Thyroid gland (tissue), 4 donors: ENCODE measurements at regions not wholly inside any gene's neighbourhood (a gene's known extent, or its start where the extent isn't known, plus 50 kb on each side); places are given as distances from the start of the nearest gene placed in this dataset.

Experiments used
- DNase-seq, 2 donors: peaks; one replicate each; pipeline ENCODE4 v3.0.0-alpha.2; 2019
- H3K27ac ChIP-seq, 3 donors: fragments of 200-600 bp; sonication (generic); 1 replicate in 2 of 3; 2 replicates in 1 of 3; pipeline ENCODE4 v1.5.1; 2016 to 2019; ENCODE audit warnings: mild to moderate bottlenecking in 1 of 3, moderate library complexity in 1 of 3
- H3K27me3 ChIP-seq: fragments of 200-600 bp; sonication (generic); one replicate; pipeline ENCODE4 v1.5.1; 2019
- H3K36me3 ChIP-seq, 2 donors: fragments of 200-600 bp; sonication (generic); one replicate each; pipeline ENCODE4 v1.5.1; 2016 to 2019
- H3K4me1 ChIP-seq, 2 donors: fragments of 200-600 bp; sonication (generic); one replicate each; pipeline ENCODE4 v1.5.1; 2017 to 2019
- H3K4me3 ChIP-seq, 3 donors: fragments of 200-600 bp; sonication (generic); replicated peaks in 1 of 3; 1 replicate in 2 of 3; 2 replicates in 1 of 3; pipeline ENCODE4 v1.5.1; 2016; ENCODE audit warnings: mild to moderate bottlenecking in 1 of 3
- H3K9me3 ChIP-seq: fragments of 200-600 bp; sonication (generic); one replicate; pipeline ENCODE4 v1.5.1; 2017
- CTCF ChIP-seq, 6 experiments: fragments of 200-600 bp in 3 of 6; fragments of 450-650 bp in 3 of 6; sonication (generic) in 3 of 6; IDR thresholded peaks; one replicate each; pipeline ENCODE4 v1.5.1; 2016 to 2019; ENCODE audit warnings: antibody characterized with exemption in 6 of 6, mild to moderate bottlenecking in 2 of 6, inconsistent platforms in 1 of 6, moderate library complexity in 1 of 6
- POLR2A ChIP-seq, 2 donors: fragments of 450-650 bp; IDR thresholded peaks; one replicate each; pipeline ENCODE4 v1.6.1; 2017; ENCODE audit warnings: antibody characterized with exemption in 2 of 2, mild to moderate bottlenecking in 2 of 2, moderate library complexity in 1 of 2
- WGBS, 2 donors: methylation state at CpG; one replicate each; pipeline ENCODE4 v1.1.5; 2017; 5-methylcytosine and 5-hydroxymethylcytosine counted together
- intact Hi-C: fragments of 100-400 bp; cut with DNase I; formaldehyde crosslinking; loops from one replicate; pipeline ENCODE4 v1.15.1; 2023

DNA sequence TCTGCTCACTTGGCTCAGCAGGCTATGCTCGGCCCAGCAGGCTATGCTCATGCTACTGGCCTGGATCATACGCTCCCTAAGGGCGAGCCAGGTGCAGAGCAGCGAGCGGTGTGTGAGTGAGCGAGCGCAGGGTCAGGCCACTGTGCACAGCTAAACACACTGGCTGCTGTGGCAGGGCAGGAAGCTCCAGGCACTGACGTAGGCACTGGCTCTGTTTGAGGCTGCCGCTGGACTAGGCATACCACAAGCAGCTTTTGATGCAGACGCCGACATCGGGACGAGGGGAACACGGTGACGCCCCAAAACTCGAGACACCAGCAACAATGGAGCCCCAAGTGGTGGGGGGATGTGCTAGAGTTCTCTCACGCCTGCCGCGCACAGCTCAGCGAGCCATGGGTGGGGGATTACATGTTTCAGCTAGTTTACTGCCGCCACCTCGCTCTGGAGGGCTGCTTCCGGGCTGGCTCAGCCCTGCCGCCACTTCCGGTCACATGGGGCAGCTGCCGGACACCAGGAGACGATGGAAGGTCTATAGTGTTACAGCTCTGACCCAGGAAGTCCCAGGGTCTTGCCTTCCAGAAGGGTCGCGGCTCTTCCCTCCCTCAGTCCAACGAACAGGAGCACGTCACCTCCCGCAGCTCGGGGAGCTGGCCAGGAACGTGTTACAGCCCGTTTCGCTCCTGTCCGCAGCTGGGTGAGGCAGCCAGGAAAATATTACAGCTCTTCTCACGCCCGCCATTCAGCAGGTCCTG, 1176.9 kb upstream of the LRRTM1 start:
- WGBS, 2 donors = 92 to 95% methylated on average over 31 to 39 of the region's 39 CpGs
- no peaks in the 10 kb centered on the region for H3K27me3 ChIP-seq
- no peak overlapping the region for H3K27ac ChIP-seq
- no peak for DNase-seq
- TF ChIP-seq POLR2A (IDR thresholded peaks at IDR 0.05) (no peak), CTCF (IDR thresholded peaks at IDR 0.05) (no peak)
- H3K36me3 ChIP-seq = no peaks in the 10 kb centered on the region
- H3K4me1 ChIP-seq = no peaks in the 10 kb centered on the region
- intact Hi-C loops = no loop called here
- H3K9me3 ChIP-seq = no peaks in the 10 kb centered on the region
- no peak overlapping the region for H3K4me3 ChIP-seq

DNA sequence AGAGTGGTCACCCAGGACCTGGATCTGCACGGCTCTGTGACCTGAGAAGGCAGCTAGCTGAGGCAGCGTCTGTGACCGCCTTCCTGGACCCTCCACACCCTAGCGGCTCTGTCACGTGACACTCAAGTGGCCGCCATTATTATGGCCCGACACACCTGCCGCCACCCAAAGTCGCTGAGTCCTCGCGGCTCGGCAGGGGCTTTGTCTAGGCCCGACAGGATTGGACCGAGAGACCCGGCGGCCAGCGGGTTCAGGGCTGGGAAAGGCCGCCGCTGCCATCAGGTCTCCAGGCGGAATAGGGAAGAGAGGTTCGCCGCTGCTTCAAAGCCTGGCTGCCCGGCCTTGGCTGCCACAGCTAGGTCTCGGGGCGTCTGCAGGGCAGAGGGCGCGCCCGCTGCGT, 1162.5 kb upstream of the LRRTM1 start:
- TF ChIP-seq POLR2A (IDR thresholded peaks at IDR 0.05) (no peak), CTCF (IDR thresholded peaks at IDR 0.05) (no peak)
- no peaks in the 10 kb centered on the region for H3K9me3 ChIP-seq
- H3K36me3 ChIP-seq = no peaks in the 10 kb centered on the region
- intact Hi-C loops = no loop called here
- 93 to 97% methylated on average over 29 of the region's 29 CpGs for WGBS, 2 donors
- no peaks in the 10 kb centered on the region for H3K27me3 ChIP-seq
- H3K4me3 ChIP-seq = no peak overlapping the region
- H3K4me1 ChIP-seq = no peaks in the 10 kb centered on the region
- no peak overlapping the region for H3K27ac ChIP-seq
- no peak for DNase-seq

GRCh38 chr2:81462420-81462819, 1157.9 kb upstream of the LRRTM1 start:
- intact Hi-C loops = no loop called here
- H3K4me1 ChIP-seq = no peaks in the 10 kb centered on the region
- H3K27me3 ChIP-seq = no peaks in the 10 kb centered on the region
- WGBS, 2 donors = 73 to 81% methylated on average over 2 of the region's 2 CpGs
- DNase-seq = no peak
- H3K36me3 ChIP-seq = no peaks in the 10 kb centered on the region
- TF ChIP-seq POLR2A (IDR thresholded peaks at IDR 0.05) (no peak), CTCF (IDR thresholded peaks at IDR 0.05) (no peak)
- no peaks in the 10 kb centered on the region for H3K9me3 ChIP-seq
- no peak overlapping the region for H3K27ac ChIP-seq
- no peak overlapping the region for H3K4me3 ChIP-seq

GRCh38 chr2:81445176-81445575, 1140.6 kb upstream of the LRRTM1 start:
- intact Hi-C loops = no loop called here
- no peak for TF ChIP-seq POLR2A (IDR thresholded peaks at IDR 0.05)
- no peak for TF ChIP-seq CTCF (IDR thresholded peaks at IDR 0.05)
- WGBS, 2 donors = 32 to 35% methylated on average over 1 of the region's 1 CpG
- no peaks in the 10 kb centered on the region for H3K27me3 ChIP-seq
- no peak overlapping the region for H3K27ac ChIP-seq
- H3K9me3 ChIP-seq = no peaks in the 10 kb centered on the region
- H3K4me3 ChIP-seq = no peak overlapping the region
- no peaks in the 10 kb centered on the region for H3K36me3 ChIP-seq
- H3K4me1 ChIP-seq = no peaks in the 10 kb centered on the region
- DNase-seq = no peak

DNA sequence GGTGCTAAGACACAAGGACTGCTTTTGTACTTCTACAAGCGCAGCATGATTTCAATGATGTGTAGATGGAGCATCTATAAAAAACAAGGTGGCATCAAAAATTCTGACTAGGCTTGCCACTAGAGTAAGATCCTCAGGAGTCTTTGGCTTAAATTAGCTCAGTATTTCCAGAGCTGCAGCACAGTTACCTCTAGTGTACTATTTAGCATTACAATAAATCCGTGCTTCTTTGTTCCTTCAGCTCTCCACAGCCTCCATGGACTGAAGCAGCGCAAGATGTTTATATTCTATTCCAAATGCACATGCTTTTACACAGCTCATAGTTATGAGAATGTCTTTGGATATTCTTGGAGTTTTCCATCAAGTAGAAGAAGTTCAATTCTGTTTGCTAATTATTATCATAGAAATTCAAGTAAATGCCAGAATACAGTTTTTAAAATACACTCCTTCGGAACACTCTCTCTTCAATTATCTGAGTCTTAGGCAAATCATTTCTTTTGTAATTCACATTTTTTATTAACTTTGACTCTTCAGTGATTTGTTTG, 1133.0 kb upstream of the LRRTM1 start:
- 80 to 81% methylated on average over 4 of the region's 4 CpGs for WGBS, 2 donors
- TF ChIP-seq POLR2A (IDR thresholded peaks at IDR 0.05) (no peak), CTCF (IDR thresholded peaks at IDR 0.05) (no peak)
- Histone ChIP-seq H3K27me3 (no peaks in the 10 kb centered on the region), H3K27ac (no peak overlapping the region), H3K9me3 (no peaks in the 10 kb centered on the region), H3K4me3 (no peak overlapping the region), H3K4me1 (no peaks in the 10 kb centered on the region), H3K36me3 (no peaks in the 10 kb centered on the region)
- DNase-seq = no peak
- intact Hi-C loops = no loop called here
